ENCODE measurements at regions not wholly inside any gene's neighbourhood (a gene's known extent, or its start where the extent isn't known, plus 50 kb on each side); places are given as distances from the start of the nearest gene placed in this dataset.

- TF ChIP-seq CTCF (IDR thresholded peaks at IDR 0.05) (no peak), POLR2AphosphoS5 (IDR thresholded peaks at IDR 0.05) (no peak)
These were observed 274.5 kb upstream of the ELAC2 start for GRCh38 chr17:13292291-13292690.

Measured in prostate gland (tissue), 2 donors.